NCI-H1092 treated with DMSO at 0.1 percent for 48 hours (cell line): ENCODE measurements at regions not wholly inside any gene's neighbourhood (a gene's known extent, or its start where the extent isn't known, plus 50 kb on each side); places are given as distances from the start of the nearest gene placed in this dataset.
"Not testable (repeated sequence)": the region's sequence is repeated elsewhere in the genome, so short reads cannot be mapped to it uniquely, and the experiment has no call there.

Experiments
- DNase-seq: peaks from one replicate; lab custom pipeline; 2025; lab: John Stamatoyannopoulos, UW

GRCh38 chr10:121137533-121137932, 286.4 kb downstream of the WDR11 start:
- no peak for DNase-seq

GRCh38 chr10:121138112-121138860, 287.1 kb downstream of the WDR11 start:
- DNase-seq = no peak

DNA sequence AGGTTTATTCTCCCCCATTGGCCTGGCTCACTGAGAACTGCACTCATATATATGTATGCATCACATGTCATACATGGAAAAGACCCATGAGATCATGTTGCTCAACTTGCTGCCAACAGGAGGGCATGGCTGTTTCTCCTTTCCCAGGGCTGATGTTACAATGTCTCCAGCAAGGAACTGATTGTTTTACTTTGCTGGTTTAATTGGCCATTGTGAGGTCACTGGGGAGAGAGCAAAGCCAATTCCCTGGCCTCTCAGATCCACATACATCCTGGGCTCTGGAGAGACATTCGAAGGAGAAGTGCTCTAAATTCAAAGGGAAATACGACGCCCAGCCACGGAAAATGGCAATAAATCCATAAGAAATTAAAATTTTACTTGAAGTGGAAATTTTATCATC, 287.8 kb downstream of the WDR11 start:
- DNase-seq = no peak

DNA sequence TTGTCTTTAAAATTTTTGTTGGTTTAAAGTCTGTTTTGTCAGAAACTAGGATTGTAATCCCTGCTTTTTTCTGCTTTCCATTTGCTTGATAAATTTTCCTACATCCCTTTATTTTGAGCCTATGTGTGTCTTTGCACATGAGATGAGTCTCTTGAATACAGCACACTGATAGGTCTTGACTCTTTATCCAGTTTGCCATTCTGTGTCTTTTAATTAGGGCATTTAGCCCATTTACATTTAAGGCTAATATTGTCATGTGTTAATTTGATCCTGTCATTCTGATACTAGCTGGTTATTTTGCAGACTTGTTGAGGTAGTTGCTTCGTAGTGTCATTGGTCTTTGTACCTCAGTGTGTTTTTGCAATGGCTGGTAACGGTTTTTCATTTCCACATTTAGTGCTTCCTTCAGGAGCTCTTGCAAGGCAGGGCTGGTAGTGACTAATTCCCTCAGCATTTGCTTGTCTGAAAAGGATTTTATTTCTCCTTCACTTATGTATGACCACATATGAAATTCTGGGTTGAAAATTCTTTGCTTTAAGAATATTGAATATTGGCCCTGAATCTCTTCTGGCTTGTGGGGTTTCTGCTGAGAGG, 294.7 kb downstream of the WDR11 start:
- DNase-seq = not testable (repeated sequence)

GRCh38 chr10:121148921-121149320, 297.8 kb downstream of the WDR11 start:
- DNase-seq = no peak

- DNase-seq = no peak
These were observed 300.9 kb downstream of the WDR11 start for GRCh38 chr10:121152033-121152432.

DNA sequence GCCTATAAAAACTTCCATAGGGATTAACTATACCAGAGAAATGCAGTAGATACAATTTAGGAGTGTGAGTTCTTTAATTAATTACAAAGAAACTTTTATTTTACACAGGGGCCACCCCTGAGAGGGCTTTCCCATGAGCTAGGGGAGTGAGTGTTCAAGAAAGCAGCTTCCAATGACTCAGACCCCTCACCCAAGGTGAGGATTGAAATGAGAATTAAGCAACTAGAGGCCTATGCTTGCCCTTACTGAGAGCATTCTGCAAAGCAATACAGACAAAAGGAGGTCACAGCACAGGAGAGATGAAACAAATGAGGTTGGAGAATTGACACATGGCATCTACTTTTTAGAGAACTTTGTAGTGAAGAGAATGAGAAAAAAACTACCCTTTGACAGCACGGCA, 301.8 kb downstream of the WDR11 start:
- DNase-seq = no peak

DNA sequence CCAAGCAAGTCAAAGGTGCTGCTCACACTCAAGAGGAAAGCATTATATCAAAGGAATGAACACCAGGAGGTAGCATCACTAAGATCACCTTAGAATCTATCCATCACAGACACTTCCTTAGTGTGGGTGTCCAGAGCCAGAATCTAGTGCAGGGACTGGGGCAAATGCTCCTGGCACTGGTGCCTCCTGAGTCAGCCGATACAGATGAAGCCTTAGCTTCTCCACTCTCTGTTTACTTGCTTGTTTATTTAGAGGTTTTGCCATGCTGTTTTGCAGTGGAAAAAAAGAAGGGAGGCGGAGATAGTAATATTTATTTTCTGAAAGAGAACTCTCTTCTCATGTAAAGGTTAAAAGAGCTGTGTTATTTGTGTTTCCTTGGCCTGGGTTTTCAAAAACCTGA, 303.1 kb downstream of the WDR11 start:
- no peak for DNase-seq

- DNase-seq = no peak
These were observed 303.7 kb downstream of the WDR11 start for GRCh38 chr10:121154846-121155245.

- no peak for DNase-seq
These were observed 304.7 kb downstream of the WDR11 start for GRCh38 chr10:121155742-121156474.

DNA sequence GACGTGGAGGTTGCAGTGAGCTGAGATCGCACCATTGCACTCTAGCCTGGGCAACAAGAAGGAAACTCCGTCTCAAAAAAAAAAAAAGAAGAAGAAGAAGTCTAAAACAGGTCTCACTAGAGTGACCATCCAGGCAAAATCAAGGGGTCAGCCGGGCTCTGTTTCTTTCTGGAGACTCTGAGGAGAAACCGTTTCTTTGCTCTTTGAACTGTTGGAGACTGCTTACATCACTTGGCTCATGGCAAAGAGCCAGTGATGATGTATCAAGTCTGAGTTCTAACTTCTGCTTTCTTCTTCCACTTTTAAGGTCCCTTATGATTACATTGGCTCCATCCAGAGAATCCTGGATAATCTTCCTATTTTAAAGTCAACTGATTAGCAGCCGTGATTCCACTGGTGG, 306.8 kb downstream of the WDR11 start:
- DNase-seq = no peak

- no peak for DNase-seq
These were observed 307.9 kb downstream of the WDR11 start for GRCh38 chr10:121158988-121159579.

DNA sequence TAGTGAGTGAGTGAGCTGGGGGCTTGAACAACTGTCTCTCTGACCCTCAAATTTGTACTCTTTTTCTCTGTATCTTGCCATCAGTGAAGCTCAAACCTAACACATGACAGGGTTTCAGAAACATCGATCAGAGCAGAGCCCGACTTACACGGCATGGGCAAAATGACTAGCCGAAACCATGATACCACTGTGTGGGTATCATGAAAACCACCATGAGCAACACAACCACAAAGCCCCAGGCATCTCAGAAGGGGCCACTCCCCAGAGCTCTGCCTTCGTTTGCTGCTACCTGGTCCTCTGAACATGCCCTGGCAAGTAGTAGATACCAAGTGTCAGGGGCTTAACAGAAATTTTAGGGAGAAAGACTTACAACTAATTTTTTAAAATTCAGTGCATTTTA, 308.5 kb downstream of the WDR11 start:
- no peak for DNase-seq

GRCh38 chr10:121165276-121165675, 314.1 kb downstream of the WDR11 start:
- no peak for DNase-seq

DNA sequence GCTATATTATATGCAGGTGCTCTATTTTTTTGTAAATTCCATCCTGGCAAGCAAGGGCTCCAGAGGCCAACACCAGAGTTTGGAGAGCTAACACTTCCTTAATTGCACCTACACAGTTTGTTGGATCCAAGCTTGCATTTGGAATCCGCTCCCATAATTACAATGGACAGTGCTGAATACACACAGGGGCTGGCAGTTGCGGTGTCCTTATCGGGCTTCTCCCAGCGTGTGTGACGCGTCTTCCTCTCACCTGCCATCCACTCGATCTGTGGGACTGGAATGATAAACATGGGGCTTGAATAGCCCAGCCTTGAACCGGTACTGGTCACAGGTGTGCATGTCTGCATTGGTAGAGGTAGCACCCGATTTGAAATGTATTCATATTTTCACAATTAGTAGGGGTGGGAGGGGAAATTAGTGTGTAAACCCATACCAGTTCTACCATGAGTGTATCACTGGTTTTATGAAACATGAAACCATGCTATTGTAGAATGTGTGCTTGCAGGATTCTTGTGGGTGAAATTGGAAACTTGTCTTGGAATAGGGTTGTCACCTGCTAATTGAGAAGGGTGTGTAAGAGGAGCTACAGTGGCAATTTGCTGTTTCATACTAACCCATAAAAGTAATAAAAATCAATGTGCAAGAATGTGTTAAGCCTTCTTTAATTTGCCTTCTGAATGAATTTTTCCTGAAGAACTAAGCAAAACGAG, 316.5 kb downstream of the WDR11 start:
- DNase-seq = no peak

- DNase-seq = peak; percentile 17
These were observed 317.5 kb downstream of the WDR11 start for GRCh38 chr10:121168545-121169216.

DNA sequence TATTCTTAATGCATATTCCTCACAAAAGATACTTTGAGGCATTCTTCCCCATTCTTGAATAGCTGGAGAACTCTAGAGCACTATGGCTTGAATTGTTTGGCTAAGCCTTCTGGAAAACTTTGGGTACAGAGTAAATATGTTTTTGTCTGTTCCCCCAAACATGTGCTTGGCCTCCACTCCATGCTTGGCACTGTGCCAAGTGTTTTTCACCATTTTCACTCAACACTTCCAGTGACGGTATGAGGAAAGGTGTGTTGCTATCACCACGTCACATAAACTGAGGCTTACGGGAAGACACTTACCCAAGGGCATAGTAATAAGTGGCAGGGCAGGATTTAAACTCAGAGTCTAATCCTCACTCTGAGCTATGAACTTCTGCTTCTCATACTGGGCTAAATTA, 318.2 kb downstream of the WDR11 start:
- no peak for DNase-seq

DNA sequence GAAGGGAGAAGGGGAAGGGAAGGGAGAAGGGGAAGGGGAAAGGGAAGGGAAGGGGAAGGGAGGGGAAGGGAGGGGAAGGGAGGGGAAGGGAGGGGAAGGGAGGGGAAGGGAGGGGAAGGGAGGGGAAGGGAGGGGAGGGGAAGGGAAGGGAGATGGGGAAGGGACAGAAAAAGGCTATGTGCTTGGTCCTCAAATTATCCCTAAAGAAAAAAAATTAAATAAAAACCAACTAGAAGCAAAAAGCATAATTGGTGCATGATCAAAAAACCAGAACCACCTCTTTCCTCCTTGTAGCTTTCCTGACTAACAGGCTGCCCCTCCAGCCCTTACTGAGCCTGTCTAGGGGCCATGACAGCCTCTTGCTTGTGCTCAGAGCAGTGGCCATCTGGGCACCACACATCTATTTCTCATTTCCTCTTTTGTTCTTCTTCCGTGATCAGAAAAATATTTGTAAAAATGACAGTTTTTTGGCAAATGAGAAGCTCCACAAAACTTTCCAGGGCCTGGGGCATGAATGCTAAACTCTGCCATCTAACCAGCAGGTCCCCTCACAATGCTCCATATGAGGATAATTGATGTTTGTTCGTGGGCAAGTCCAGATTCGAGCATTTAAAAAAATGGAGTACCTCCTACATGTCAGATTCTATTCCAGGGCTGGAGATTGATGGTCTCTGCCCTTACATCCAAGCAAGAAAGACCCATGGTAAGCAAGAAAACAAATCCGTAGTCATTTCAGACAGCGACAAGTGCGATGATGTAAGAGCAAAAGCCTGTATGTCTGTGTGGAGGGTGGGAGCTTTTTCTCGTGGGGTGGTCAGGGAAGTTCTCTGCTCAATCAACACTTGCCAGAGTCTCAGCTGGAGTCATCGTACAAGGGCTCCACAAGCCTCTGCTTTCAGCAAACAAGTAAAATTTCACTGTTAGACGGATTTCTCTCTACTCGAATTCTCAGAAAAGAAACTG, 320.9 kb downstream of the WDR11 start:
- no peak for DNase-seq

- DNase-seq = no peak
These were observed 327.8 kb downstream of the WDR11 start for GRCh38 chr10:121179006-121179405.

DNA sequence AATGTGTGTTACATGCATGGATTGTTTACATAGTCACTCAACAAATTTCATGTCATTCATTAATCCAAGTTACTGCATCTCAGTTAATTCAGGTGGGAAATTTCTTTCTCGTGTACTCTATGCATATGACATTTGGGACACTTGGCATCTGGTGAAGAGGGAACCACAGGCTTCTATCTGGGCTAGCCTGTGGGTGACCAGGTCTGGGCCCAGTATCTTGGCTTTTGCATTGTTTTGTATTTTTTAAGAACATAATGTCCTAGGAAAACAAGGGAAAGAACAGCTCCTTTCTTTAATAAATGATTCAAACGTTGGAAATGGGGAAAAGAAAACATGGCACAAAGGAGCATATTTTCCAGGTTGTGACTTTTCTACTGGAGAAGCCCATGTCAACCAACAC, 331.1 kb downstream of the WDR11 start:
- no peak for DNase-seq
